HCT116 (cell line): ENCODE measurements at regions not wholly inside any gene's neighbourhood (a gene's known extent, or its start where the extent isn't known, plus 50 kb on each side); places are given as distances from the start of the nearest gene placed in this dataset.

ENCODE experiments used
- ATAC-seq: fragments of 200-7000 bp; cut with Tn5 transposase; 2 replicates; pipeline ENCODE4 v1.9.1; 2020; ENCODE audit warnings: mild to moderate bottlenecking, moderate library complexity
- BruUV-seq: library from RNA; stranded (reverse); fragments of 400-500 nt; replicated peaks from 2 replicates; lab custom pipeline; 2021; lab: Mats Ljungman, UMichigan
- CTCF ChIA-PET: fragments of 300-600 bp; sonication (Branson Sonifier 250); formaldehyde crosslinking; loops from one replicate; lab custom pipeline; 2021; ENCODE audit warnings: antibody characterized with exemption; lab: Charles Lee
- POLR2A ChIA-PET: fragments of 300-600, 350-600 bp; sonication (Branson Sonifier 250); formaldehyde crosslinking; loops from one replicate; lab custom pipeline; 2021; ENCODE audit warnings: antibody characterized with exemption; lab: Charles Lee
- RAD21 ChIA-PET, 2 experiments: fragments of 300-600 bp; sonication (Branson Sonifier 250); formaldehyde crosslinking; loops; one replicate each; lab custom pipeline; 2023; ENCODE audit warnings: low total read pairs in 2 of 2; ENCODE audit not compliant: uncharacterized antibody in 2 of 2, unreplicated experiment in 2 of 2, low non-redundant PET in 1 of 2; lab: Charles Lee
- DNase-seq: peaks from one replicate; pipeline ENCODE4 v3.0.0-alpha.2; 2010; ENCODE audit warnings: low read depth, low spot score
- H2AFZ ChIP-seq: fragments of 200-600 bp; shearing (Covaris generic), sonication (generic); 2 replicates; pipeline ENCODE4 v1.6.1; 2017; ENCODE audit warnings: low read depth, mixed run types, mixed read lengths, antibody characterized with exemption, low read length; ENCODE audit not compliant: poor library complexity, severe bottlenecking
- H3K27ac ChIP-seq: 2 replicates; pipeline ENCODE4 v1.5.1; 2012; ENCODE audit warnings: low read depth, low read length
- H3K27me3 ChIP-seq: fragments of 200-600 bp; sonication (generic); 2 replicates; pipeline ENCODE4 v1.6.1; 2016; ENCODE audit warnings: mixed run types, low read length, mixed read lengths; ENCODE audit not compliant: insufficient read depth
- H3K36me3 ChIP-seq, 2 experiments: fragments of 200-500 bp in 1 of 2; fragments of 200-600 bp in 1 of 2; sonication (Bioruptor generic) in 1 of 2; sonication (generic) in 1 of 2; 2 replicates each; pipeline versions ENCODE4 v1.5.1 to v1.6.1; 2014 to 2016; ENCODE audit warnings: low read length in 2 of 2, inconsistent platforms in 1 of 2, mixed read lengths in 1 of 2, mixed run types in 1 of 2; ENCODE audit not compliant: insufficient read depth in 2 of 2, control insufficient read depth in 1 of 2
- H3K4me1 ChIP-seq, 2 experiments: fragments of 200-600 bp in 1 of 2; sonication (generic) in 1 of 2; 2 replicates each; pipeline versions ENCODE4 v1.5.1 to v1.6.1; 2012 to 2017; ENCODE audit warnings: low read length in 2 of 2, inconsistent platforms in 1 of 2, mild to moderate bottlenecking in 1 of 2, mixed read lengths in 1 of 2, mixed run types in 1 of 2, moderate library complexity in 1 of 2; ENCODE audit not compliant: insufficient read depth in 2 of 2, control insufficient read depth in 1 of 2
- H3K4me2 ChIP-seq: fragments of 200-600 bp; sonication (generic); 2 replicates; pipeline ENCODE4 v1.6.1; 2017; ENCODE audit warnings: mixed run types, low read length, mixed read lengths
- H3K4me3 ChIP-seq, 2 experiments: fragments of 200-600 bp in 1 of 2; sonication (generic) in 1 of 2; replicated peaks in 1 of 2; 2 replicates each; pipeline ENCODE4 v1.5.1; 2011 to 2016; ENCODE audit warnings: low read length in 2 of 2, control low read depth in 1 of 2, low read depth in 1 of 2, mild to moderate bottlenecking in 1 of 2, mixed read lengths in 1 of 2, mixed run types in 1 of 2
- H3K79me2 ChIP-seq: fragments of 200-600 bp; sonication (generic); 2 replicates; pipeline ENCODE4 v1.6.1; 2017; ENCODE audit warnings: mild to moderate bottlenecking, mixed run types, low read length, moderate library complexity, mixed read lengths; ENCODE audit not compliant: insufficient read depth
- H3K9ac ChIP-seq: fragments of 200-600 bp; sonication (generic); 2 replicates; pipeline ENCODE4 v1.6.1; 2016; ENCODE audit warnings: low read length, mixed read lengths
- H3K9me2 ChIP-seq: fragments of 200-600 bp; sonication (generic), shearing (Covaris generic); 2 replicates; pipeline ENCODE4 v1.6.1; 2017; ENCODE audit warnings: mixed run types, mild to moderate bottlenecking, moderate library complexity; ENCODE audit not compliant: insufficient read depth
- H3K9me3 ChIP-seq, 2 experiments: fragments of 200-500 bp in 1 of 2; fragments of 200-600 bp in 1 of 2; sonication (Bioruptor generic) in 1 of 2; sonication (generic) in 1 of 2; 2 replicates each; pipeline ENCODE4 v1.6.1; 2014 to 2017; ENCODE audit warnings: low read length in 2 of 2, mixed read lengths in 2 of 2, inconsistent platforms in 1 of 2, low read depth in 1 of 2, mild to moderate bottlenecking in 1 of 2, mixed run types in 1 of 2, moderate library complexity in 1 of 2; ENCODE audit not compliant: control insufficient read depth in 1 of 2, insufficient read depth in 1 of 2
- H4K20me1 ChIP-seq: fragments of 200-600 bp; sonication (generic), shearing (Covaris generic); 2 replicates; pipeline ENCODE4 v1.6.1; 2017; ENCODE audit warnings: mixed run types, mild to moderate bottlenecking, moderate library complexity; ENCODE audit not compliant: insufficient read depth
- ATF3 ChIP-seq: IDR thresholded peaks from 2 replicates; pipeline ENCODE4 v1.6.1; 2012
- EGR1 ChIP-seq: IDR thresholded peaks from 2 replicates; pipeline ENCODE4 v1.6.1; 2012; ENCODE audit warnings: low read depth
- ELF1 ChIP-seq: IDR thresholded peaks from 2 replicates; pipeline ENCODE4 v1.6.1; 2012; ENCODE audit warnings: low read depth, borderline replicate concordance
- EZH2 ChIP-seq: fragments of 200-600 bp; sonication (generic); IDR thresholded peaks from 2 replicates; pipeline ENCODE4 v1.6.1; 2017; ENCODE audit warnings: antibody characterized with exemption, mixed run types
- FOSL1 ChIP-seq: IDR thresholded peaks from 2 replicates; pipeline ENCODE4 v1.6.1; 2012; ENCODE audit warnings: low read depth
- JUND ChIP-seq: IDR thresholded peaks from 2 replicates; pipeline ENCODE4 v1.6.1; 2012
- MAX ChIP-seq: IDR thresholded peaks from 2 replicates; pipeline ENCODE4 v1.6.1; 2012
- POLR2A ChIP-seq: IDR thresholded peaks from 2 replicates; pipeline ENCODE4 v1.7.0; 2011; ENCODE audit warnings: borderline replicate concordance; ENCODE audit not compliant: insufficient read depth, insufficient read length; ENCODE audit errors: extremely low read depth
- POLR2AphosphoS5 ChIP-seq: IDR thresholded peaks from 2 replicates; pipeline ENCODE4 v1.6.1; 2011; ENCODE audit warnings: mild to moderate bottlenecking, low read depth, low read length, moderate library complexity
- RAD21 ChIP-seq: IDR thresholded peaks from 2 replicates; pipeline ENCODE4 v1.6.1; 2012; ENCODE audit warnings: low read depth, mild to moderate bottlenecking
- SP1 ChIP-seq: IDR thresholded peaks from 2 replicates; pipeline ENCODE4 v1.6.1; 2012; ENCODE audit warnings: low read depth
- SRF ChIP-seq: IDR thresholded peaks from 2 replicates; pipeline ENCODE4 v1.6.1; 2012; ENCODE audit warnings: low read depth
- YY1 ChIP-seq: IDR thresholded peaks from 2 replicates; pipeline ENCODE4 v1.6.1; 2011; ENCODE audit warnings: low read length, low read depth, moderate library complexity, mild to moderate bottlenecking; ENCODE audit not compliant: insufficient replicate concordance; ENCODE audit errors: extremely low read depth
- intact Hi-C: fragments of 100-400 bp; cut with micrococcal nuclease; formaldehyde crosslinking; loops from 2 replicates; pipeline ENCODE4 v1.10.0; 2022
- TF ChIP-seq, protein P1 (sequence below): IDR thresholded peaks from 2 replicates; pipeline ENCODE4 v1.6.1; 2012; ENCODE audit warnings: low read depth

DNA sequence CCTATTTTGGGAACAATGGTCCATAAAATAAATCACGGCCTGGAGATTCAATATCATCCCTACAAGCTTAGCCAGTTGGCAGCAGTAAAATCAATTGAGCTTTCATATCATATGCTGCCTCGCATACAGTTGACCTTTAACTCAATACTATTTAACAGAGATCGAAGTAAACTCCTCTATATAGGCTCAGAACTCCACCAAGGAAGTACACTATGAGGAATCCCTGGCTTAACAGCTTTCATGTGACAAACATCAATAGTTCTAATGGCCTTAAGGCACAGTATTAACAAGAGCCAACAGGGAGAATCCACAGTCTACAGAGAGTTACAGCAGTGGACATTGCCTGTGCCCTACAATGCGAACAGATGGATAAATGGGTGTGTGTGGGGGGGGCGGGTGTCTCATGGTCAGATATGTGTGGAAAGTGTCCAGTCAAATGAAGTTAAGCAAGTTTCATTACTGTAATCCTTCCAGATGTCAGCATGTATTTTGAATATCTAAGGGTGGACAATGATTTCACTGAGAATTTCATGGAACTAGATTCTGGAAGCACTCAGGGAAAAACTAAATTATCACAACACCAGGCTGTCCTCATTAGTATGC is 98.2 kb upstream of the FAM9B start:
- POLR2A ChIA-PET: no interaction called here
- H4K20me1 ChIP-seq: no peaks in the 10 kb centered on the region
- RAD21 ChIA-PET: no interaction called here
- H3K4me3 ChIP-seq: no peak overlapping the region
- no peaks in the 10 kb centered on the region for H3K27me3 ChIP-seq
- H2AFZ ChIP-seq: no peak overlapping the region
- CTCF ChIA-PET: no interaction called here
- H3K27ac ChIP-seq: no peak overlapping the region
- no peaks in the 10 kb centered on the region for H3K9me3 ChIP-seq
- no peak overlapping the region for H3K4me2 ChIP-seq
- no peaks in the 10 kb centered on the region for H3K4me1 ChIP-seq
- H3K9me2 ChIP-seq: no peaks in the 10 kb centered on the region
- DNase-seq (no peak), ATAC-seq (no peak)
- no peaks in the 10 kb centered on the region for H3K79me2 ChIP-seq
- no peak overlapping the region for H3K9ac ChIP-seq
- TF ChIP-seq YY1: no peak
- TF ChIP-seq MAX: no peak
- TF ChIP-seq, protein P1, sequence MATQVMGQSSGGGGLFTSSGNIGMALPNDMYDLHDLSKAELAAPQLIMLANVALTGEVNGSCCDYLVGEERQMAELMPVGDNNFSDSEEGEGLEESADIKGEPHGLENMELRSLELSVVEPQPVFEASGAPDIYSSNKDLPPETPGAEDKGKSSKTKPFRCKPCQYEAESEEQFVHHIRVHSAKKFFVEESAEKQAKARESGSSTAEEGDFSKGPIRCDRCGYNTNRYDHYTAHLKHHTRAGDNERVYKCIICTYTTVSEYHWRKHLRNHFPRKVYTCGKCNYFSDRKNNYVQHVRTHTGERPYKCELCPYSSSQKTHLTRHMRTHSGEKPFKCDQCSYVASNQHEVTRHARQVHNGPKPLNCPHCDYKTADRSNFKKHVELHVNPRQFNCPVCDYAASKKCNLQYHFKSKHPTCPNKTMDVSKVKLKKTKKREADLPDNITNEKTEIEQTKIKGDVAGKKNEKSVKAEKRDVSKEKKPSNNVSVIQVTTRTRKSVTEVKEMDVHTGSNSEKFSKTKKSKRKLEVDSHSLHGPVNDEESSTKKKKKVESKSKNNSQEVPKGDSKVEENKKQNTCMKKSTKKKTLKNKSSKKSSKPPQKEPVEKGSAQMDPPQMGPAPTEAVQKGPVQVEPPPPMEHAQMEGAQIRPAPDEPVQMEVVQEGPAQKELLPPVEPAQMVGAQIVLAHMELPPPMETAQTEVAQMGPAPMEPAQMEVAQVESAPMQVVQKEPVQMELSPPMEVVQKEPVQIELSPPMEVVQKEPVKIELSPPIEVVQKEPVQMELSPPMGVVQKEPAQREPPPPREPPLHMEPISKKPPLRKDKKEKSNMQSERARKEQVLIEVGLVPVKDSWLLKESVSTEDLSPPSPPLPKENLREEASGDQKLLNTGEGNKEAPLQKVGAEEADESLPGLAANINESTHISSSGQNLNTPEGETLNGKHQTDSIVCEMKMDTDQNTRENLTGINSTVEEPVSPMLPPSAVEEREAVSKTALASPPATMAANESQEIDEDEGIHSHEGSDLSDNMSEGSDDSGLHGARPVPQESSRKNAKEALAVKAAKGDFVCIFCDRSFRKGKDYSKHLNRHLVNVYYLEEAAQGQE: no peak
- intact Hi-C loops: no loop called here
- H3K36me3 ChIP-seq: no peaks in the 10 kb centered on the region
- no TSS peak for BruUV-seq

DNA sequence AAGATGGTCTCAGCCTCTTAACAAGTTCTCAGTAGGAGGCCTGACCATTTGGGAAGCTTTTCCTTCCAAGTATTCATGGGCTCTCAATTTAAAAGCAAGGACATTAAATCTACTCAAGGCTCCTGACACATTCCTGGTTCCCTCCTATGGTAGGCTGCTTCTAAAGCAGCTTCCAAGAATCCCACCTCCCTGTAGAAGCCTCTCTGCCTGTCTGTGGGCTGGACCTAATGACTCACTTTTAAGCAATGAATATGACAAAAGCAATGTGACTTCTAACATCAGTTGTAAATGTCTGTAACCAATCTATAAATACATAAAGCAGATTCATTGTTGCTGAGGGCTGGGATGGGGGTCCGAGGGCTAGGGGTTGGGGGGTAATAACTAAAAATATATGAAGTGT is 99.5 kb upstream of the FAM9B start:
- H3K4me2 ChIP-seq: no peak overlapping the region
- H3K9me3 ChIP-seq: no peaks in the 10 kb centered on the region
- no peaks in the 10 kb centered on the region for H3K9me2 ChIP-seq
- no peak overlapping the region for H2AFZ ChIP-seq
- ATAC-seq (no peak), DNase-seq (no peak)
- ChIA-PET POLR2A (no interaction called here), RAD21 (no interaction called here), CTCF (no interaction called here)
- H3K4me1 ChIP-seq: no peaks in the 10 kb centered on the region
- intact Hi-C loops: no loop called here
- no peaks in the 10 kb centered on the region for H3K79me2 ChIP-seq
- H3K36me3 ChIP-seq: no peaks in the 10 kb centered on the region
- no peak overlapping the region for H3K4me3 ChIP-seq
- no peak overlapping the region for H3K9ac ChIP-seq
- no peak overlapping the region for H3K27ac ChIP-seq
- H4K20me1 ChIP-seq: no peaks in the 10 kb centered on the region
- no TSS peak for BruUV-seq
- no peaks in the 10 kb centered on the region for H3K27me3 ChIP-seq
- TF ChIP-seq FOSL1 (no peak), POLR2AphosphoS5 (no peak), EGR1 (no peak), MAX (no peak), SP1 (no peak), ATF3 (no peak), EZH2 (no peak), ELF1 (no peak), POLR2A (no peak), RAD21 (no peak), JUND (no peak), SRF (no peak)
- TF ChIP-seq, protein P1: no peak
